HG02798 (cell line): ENCODE measurements at regions not wholly inside any gene's neighbourhood (a gene's known extent, or its start where the extent isn't known, plus 50 kb on each side); places are given as distances from the start of the nearest gene placed in this dataset.
"Not testable (repeated sequence)": the region's sequence is repeated elsewhere in the genome, so short reads cannot be mapped to it uniquely, and the experiment has no call there.

Experiments used
- ATAC-seq: cut with Tn5 transposase; IDR thresholded peaks from one replicate; pipeline ENCODE4 v1.9.1; 2021; ENCODE audit warnings: mild to moderate bottlenecking; ENCODE audit not compliant: unreplicated experiment, poor library complexity

DNA sequence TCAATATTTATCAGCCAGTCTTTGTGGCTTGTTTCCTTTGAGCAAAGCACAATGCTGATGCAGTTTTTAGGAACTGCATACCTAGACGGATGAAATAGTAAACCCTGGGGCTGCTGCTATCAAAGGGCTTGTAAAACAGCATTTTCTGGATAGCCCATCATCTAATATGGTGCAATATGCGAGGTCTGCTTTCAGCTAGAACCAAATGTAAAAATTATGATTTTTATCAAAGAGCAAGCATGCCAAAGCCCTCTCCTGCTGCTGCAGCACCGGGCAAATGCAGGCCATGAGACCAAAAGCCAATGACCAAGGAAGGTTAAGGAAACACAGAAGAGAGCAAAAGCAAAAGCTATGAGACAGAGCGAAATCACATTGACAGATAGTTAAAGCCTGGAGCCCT lies 1000.4 kb downstream of the MAT2B start:
- no peak for ATAC-seq

GRCh38 chr5:164518067-164518740 lies 1012.8 kb downstream of the MAT2B start:
- ATAC-seq, result no peak

- no peak for ATAC-seq
These were observed 1013.3 kb downstream of the MAT2B start for GRCh38 chr5:164518741-164519080.

DNA sequence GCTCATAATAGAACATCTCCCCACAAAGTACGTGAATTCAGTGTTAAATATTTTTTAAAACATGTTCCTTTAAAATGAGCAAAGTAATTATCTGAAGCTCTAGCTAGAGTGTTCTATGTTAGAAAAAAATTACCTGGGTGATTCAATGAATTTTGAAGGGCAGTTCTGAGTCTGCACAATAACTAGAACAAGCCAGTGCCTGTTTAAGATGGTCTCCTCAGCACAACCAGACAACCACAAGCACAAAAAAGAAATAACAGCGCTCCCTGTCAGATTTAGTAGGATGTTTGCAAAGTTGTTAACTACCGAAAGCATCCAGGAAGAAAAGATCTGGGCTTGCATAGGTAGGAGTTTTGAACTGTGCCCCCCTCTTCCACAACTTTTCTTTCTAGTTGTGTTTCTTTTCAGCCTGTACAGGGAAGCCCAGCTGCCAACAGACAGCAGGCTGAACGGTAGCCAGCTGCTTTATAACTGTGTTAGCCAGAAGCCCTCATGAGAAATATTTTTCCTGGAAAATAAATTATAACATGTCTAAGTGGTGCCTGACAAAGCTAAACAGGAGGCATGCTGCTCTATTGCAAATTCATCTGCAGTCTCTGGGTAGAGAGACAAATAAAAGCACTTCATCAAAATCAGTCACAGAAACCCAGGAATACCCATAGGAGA lies 1026.9 kb downstream of the MAT2B start:
- no peak for ATAC-seq

GRCh38 chr5:164533426-164533825 lies 1028.0 kb downstream of the MAT2B start:
- not testable (repeated sequence) for ATAC-seq

DNA sequence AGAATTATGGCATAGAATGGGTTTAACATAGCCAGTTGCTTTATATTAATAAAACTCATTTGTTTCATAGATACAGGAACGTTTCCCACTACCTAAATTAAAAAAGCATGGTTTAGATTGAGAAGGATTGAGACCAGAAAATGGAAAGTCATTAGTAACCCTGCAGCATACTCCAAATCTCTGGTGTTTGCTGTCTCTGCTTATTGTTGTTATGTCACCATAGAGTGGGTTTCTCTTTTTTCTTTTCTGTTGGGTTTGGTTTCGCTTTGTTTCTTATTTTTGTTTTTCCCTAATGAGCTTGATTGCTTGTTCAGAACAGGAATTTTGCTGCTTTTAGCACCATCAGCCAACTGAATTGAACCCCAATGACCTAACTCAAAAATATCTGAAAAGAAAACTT lies 1034.8 kb downstream of the MAT2B start:
- no peak for ATAC-seq

- ATAC-seq, result no peak
These were observed 1040.1 kb downstream of the MAT2B start for GRCh38 chr5:164545507-164545906.

GRCh38 chr5:164553851-164554250 lies 1048.4 kb downstream of the MAT2B start:
- ATAC-seq, result no peak

- ATAC-seq, result no peak
These were observed 1050.4 kb downstream of the MAT2B start for GRCh38 chr5:164555809-164556208.

GRCh38 chr5:164560216-164560615 lies 1054.8 kb downstream of the MAT2B start:
- no peak for ATAC-seq

GRCh38 chr5:164561933-164562872 lies 1056.8 kb downstream of the MAT2B start:
- no peak for ATAC-seq

DNA sequence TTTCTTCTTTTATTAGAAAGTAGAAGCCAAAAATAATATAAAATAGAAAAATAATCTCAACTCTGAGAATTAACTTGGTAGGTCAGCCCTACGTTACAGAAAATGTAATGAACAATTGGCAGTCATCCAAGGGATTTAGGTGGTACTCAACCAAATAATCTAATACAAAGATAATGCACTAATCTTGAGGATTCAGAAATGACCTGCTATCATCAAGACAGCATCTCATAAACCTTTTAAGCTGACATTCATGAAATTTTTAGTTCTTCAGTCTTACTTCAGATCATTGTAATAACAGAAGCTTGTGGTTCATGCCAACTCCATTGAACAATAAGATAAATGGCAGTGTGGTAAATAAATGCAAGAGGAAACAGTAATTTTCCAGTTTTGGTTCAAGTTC lies 1058.0 kb downstream of the MAT2B start:
- ATAC-seq, result no peak

- peak; percentile 68 for ATAC-seq
These were observed 1068.0 kb downstream of the MAT2B start for GRCh38 chr5:164573397-164573796.

DNA sequence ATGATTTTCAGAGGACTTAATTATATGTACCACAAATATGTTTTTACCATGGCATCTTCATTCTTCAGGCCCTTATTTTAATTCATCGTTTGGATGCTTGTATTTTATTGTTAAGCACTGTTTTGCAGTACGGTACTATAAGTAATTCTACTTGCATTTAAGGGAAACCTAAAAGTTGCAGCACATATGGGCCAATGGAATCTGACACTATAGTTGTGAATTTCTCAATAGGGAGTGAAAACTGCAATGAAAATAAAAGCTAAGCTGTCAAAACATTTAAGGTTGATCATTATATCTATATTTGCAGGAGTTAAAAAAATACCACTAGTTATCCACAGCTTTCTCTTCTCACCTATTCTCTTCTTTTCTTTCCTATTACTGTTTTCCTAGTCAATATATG lies 1071.8 kb downstream of the MAT2B start:
- no peak for ATAC-seq

- no peak for ATAC-seq
These were observed 1072.3 kb downstream of the MAT2B start for GRCh38 chr5:164577742-164578141.

DNA sequence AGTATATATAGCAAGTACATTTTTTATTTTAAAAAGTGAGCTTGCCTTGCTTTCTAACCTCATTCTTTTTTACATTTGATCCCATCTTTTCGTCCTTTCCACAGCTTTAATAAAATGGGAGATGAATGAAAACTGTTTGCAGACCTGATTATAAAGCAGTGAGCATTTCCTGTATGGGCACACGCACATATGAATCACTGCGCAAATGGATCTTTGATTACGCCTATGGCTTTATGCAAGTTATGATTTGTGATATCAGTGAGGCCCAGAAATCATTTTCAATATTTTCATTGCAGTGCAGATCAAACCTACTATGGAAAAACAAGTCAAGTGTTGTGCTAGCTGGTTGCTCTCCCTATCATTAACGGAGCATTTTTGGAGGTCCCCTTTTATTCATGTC lies 1073.0 kb downstream of the MAT2B start:
- no peak for ATAC-seq

- no peak for ATAC-seq
These were observed 1073.5 kb downstream of the MAT2B start for GRCh38 chr5:164578911-164579310.

- ATAC-seq, result no peak
These were observed 1074.7 kb downstream of the MAT2B start for GRCh38 chr5:164580155-164580554.

DNA sequence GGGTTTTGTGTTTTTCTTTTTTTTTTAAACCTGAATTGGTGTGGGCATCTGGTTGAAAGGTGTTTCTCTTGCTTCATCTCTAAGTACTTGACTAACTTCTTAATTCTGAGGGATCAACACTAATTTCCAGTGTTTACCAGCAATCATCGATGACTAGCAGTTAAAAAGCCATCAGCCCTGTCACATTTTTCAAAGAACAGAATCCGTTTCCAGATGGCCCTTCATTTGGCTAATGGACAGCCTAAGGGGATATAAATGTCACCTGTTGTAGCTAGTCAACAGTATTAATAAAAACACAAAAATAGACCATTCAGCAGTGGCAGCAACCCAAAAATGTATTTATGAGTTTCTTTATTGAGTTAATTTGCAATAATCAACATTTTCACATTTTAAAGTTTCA lies 1076.5 kb downstream of the MAT2B start:
- ATAC-seq, result no peak

DNA sequence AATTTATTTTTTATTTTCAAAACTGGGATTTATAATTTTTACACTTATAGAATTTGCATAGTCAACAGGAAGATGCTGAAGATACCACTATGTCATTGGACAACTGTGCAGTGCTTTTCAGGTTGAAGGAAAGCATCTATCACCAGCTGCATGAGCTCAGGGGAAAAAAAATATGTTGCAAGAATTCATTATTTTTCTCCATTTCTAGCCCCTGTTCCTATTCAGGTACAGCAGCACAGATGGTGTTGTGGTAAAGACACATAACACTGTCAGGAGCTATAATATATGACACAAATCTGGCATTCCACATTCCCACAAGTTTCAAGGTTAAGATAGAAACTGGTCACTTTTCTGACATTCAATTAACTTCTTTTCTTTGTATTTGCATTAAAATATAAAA lies 1088.6 kb downstream of the MAT2B start:
- ATAC-seq, result no peak

DNA sequence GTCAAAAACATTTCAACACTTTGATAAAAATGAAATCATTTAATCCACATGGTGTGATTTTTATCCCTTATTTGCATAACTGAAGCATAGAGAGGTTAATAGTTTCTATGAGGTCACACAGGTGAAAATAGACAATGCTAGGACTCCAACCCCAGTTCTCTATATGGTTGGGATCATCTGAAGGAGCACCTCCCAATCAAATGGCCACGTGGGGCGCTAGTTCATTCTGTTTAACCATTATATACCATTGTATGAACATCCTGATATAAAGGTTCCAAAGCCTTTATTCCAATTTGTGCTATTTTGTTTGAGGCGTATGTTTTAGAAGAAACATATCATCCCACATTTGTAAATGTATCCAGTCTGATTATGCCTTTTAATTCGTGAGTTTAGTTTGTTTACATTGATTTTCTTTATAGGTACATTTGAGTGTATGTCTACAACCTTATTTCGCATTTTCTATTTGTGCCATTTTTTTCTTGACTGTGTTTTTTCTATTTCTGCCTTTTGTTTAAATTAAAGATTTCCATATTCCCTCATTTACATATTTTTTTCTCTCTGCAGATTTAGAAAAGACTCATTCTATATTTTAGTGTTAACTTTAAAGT lies 1092.0 kb downstream of the MAT2B start:
- ATAC-seq, result peak; percentile 88
